OCI-LY7 (cell line): ENCODE measurements at regions not wholly inside any gene's neighbourhood (a gene's known extent, or its start where the extent isn't known, plus 50 kb on each side); places are given as distances from the start of the nearest gene placed in this dataset.

Experiments used
- BruUV-seq: library from RNA; stranded (reverse); fragments of 400-500 nt; replicated peaks from 2 replicates; lab custom pipeline; 2021; lab: Mats Ljungman, UMichigan
- CTCF ChIA-PET: fragments of 300-600 bp; sonication (Branson Sonifier 250); formaldehyde crosslinking; loops from one replicate; lab custom pipeline; 2022; ENCODE audit warnings: antibody characterized with exemption; ENCODE audit not compliant: unreplicated experiment; lab: Charles Lee
- POLR2A ChIA-PET: fragments of 300-600 bp; sonication (Branson Sonifier 250); formaldehyde crosslinking; loops from one replicate; lab custom pipeline; 2022; ENCODE audit warnings: antibody characterized with exemption; lab: Charles Lee
- DNase-seq: peaks from one replicate; pipeline ENCODE4 v3.0.0-alpha.2; 2015; ENCODE audit warnings: low spot score
- H2AFZ ChIP-seq: fragments of 200-600 bp; sonication (generic), shearing (Covaris generic); 2 replicates; pipeline ENCODE4 v1.6.1; 2014; ENCODE audit warnings: mild to moderate bottlenecking, antibody characterized with exemption, low read length, moderate library complexity
- H3K27ac ChIP-seq: fragments of 200-600 bp; sonication (generic); 2 replicates; pipeline ENCODE4 v1.5.1; 2014; ENCODE audit warnings: mixed run types, low read depth, mild to moderate bottlenecking, moderate library complexity, low read length, inconsistent platforms; ENCODE audit not compliant: poor library complexity, severe bottlenecking
- H3K36me3 ChIP-seq: fragments of 200-600 bp; sonication (generic); 2 replicates; pipeline ENCODE4 v1.6.1; 2014; ENCODE audit warnings: mild to moderate bottlenecking, antibody characterized with exemption, low read length, moderate library complexity, mixed read lengths; ENCODE audit not compliant: insufficient read depth
- H3K4me1 ChIP-seq: fragments of 200-600 bp; sonication (generic); 2 replicates; pipeline ENCODE4 v1.5.1; 2014; ENCODE audit warnings: mild to moderate bottlenecking, low read length; ENCODE audit not compliant: insufficient read depth, poor library complexity, severe bottlenecking
- H3K4me2 ChIP-seq: fragments of 200-600 bp; sonication (generic); 2 replicates; pipeline ENCODE4 v1.6.1; 2014; ENCODE audit warnings: mild to moderate bottlenecking, low read length
- H3K4me3 ChIP-seq: fragments of 200-600 bp; sonication (generic); 2 replicates; pipeline ENCODE4 v1.5.1; 2014; ENCODE audit warnings: mild to moderate bottlenecking, low read depth, low read length; ENCODE audit not compliant: poor library complexity, severe bottlenecking
- H3K79me2 ChIP-seq: fragments of 200-600 bp; sonication (generic); 2 replicates; pipeline ENCODE4 v1.6.1; 2016; ENCODE audit warnings: low read depth, mild to moderate bottlenecking, low read length, moderate library complexity, mixed read lengths; ENCODE audit not compliant: insufficient read depth
- H3K9me2 ChIP-seq: fragments of 200-600 bp; sonication (generic); 2 replicates; pipeline ENCODE4 v1.6.1; 2016; ENCODE audit warnings: mild to moderate bottlenecking, low read length, mixed read lengths; ENCODE audit not compliant: insufficient read depth
- H3K9me3 ChIP-seq: fragments of 200-600 bp; sonication (generic); 2 replicates; pipeline ENCODE4 v1.6.1; 2014; ENCODE audit warnings: mild to moderate bottlenecking, mixed run types, low read length, mixed read lengths
- H4K20me1 ChIP-seq: fragments of 200-600 bp; sonication (generic); 2 replicates; pipeline ENCODE4 v1.6.1; 2014; ENCODE audit warnings: mild to moderate bottlenecking, antibody characterized with exemption, low read length, moderate library complexity, mixed read lengths; ENCODE audit not compliant: insufficient read depth
- EZH2phosphoT487 ChIP-seq: fragments of 200-600 bp; sonication (generic); IDR thresholded peaks from 2 replicates; pipeline ENCODE4 v1.6.1; 2018; ENCODE audit warnings: low read depth, borderline replicate concordance, mild to moderate bottlenecking, mixed run types, antibody characterized with exemption, low read length, moderate library complexity, mixed read lengths
- intact Hi-C: fragments of 100-400 bp; cut with micrococcal nuclease; formaldehyde crosslinking; loops from one replicate; pipeline ENCODE4 v1.10.0; 2022; ENCODE audit not compliant: unreplicated experiment
- TF ChIP-seq, protein P1 (sequence below): fragments of 200-600 bp; sonication (generic); conservative IDR thresholded peaks from 2 replicates; pipeline ENCODE4 v1.5.1; 2014; ENCODE audit warnings: mild to moderate bottlenecking, antibody characterized with exemption, low read length, moderate library complexity, mixed read lengths

DNA sequence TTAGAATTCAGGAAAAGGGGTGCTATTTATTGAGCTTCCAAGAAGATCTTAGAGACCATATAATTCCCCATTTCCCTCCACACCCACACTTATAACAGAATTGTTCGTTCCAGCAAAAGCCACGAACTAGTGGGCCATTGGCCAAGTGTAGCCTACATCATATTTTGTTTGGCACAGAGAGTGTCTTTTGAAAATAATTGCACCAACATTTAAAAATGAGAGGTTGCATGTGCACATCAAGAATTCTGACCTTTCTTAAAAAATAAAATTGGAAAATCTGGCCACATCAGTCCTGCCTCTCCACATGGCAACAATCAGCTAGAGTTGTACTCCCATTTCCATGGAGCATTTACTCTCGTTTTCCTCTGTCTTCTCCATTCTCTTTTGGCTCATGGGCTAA lies 655.5 kb upstream of the FANCL start:
- POLR2A ChIA-PET, result interaction anchor here (0.6 kb wide), 1 partner anchor 661 kb away, joined by 3 read pairs; no protein-coding TSS in a partner anchor
- no TSS peak for BruUV-seq

DNA sequence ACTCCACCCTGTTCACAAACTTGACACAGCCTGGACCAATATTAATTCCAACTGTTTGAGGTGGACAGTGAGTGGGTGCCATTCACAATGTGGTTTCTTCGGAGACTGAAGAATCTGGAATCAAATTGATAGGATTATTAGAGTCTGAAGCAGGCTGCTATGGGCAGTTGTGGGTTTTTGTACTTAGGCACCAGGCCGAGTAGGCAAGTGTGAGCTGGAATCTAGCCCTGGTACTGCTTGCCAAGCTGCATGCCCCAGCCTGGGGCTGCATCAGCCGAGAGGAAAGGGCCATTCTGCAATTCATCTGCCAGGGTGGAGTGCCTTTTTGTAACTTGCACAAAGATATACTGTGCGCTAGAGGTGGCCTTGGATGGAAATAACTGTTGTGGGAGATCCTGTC lies 654.7 kb upstream of the FANCL start:
- ChIA-PET POLR2A (interaction anchor here (0.6 kb wide), 1 partner anchor 660 kb away, joined by 3 read pairs; no protein-coding TSS in a partner anchor), CTCF (no interaction called here)
- H3K79me2 ChIP-seq, result no peaks in the 10 kb centered on the region
- intact Hi-C loops, result no loop called here
- H2AFZ ChIP-seq, result no peak overlapping the region
- no peaks in the 10 kb centered on the region for H4K20me1 ChIP-seq
- H3K27ac ChIP-seq, result no peak overlapping the region
- DNase-seq, result no peak
- no peak overlapping the region for H3K4me3 ChIP-seq
- no peak overlapping the region for H3K4me2 ChIP-seq
- H3K9me2 ChIP-seq, result no peaks in the 10 kb centered on the region
- no TSS peak for BruUV-seq
- H3K36me3 ChIP-seq, result no peaks in the 10 kb centered on the region
- H3K9me3 ChIP-seq, result no peaks in the 10 kb centered on the region
- TF ChIP-seq, protein P1, sequence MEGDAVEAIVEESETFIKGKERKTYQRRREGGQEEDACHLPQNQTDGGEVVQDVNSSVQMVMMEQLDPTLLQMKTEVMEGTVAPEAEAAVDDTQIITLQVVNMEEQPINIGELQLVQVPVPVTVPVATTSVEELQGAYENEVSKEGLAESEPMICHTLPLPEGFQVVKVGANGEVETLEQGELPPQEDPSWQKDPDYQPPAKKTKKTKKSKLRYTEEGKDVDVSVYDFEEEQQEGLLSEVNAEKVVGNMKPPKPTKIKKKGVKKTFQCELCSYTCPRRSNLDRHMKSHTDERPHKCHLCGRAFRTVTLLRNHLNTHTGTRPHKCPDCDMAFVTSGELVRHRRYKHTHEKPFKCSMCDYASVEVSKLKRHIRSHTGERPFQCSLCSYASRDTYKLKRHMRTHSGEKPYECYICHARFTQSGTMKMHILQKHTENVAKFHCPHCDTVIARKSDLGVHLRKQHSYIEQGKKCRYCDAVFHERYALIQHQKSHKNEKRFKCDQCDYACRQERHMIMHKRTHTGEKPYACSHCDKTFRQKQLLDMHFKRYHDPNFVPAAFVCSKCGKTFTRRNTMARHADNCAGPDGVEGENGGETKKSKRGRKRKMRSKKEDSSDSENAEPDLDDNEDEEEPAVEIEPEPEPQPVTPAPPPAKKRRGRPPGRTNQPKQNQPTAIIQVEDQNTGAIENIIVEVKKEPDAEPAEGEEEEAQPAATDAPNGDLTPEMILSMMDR, result no peak
- no peak for TF ChIP-seq EZH2phosphoT487
- H3K4me1 ChIP-seq, result no peaks in the 10 kb centered on the region

More for the DNA sequence above, 655.5 kb upstream of the FANCL start:
- Histone ChIP-seq H4K20me1 (no peaks in the 10 kb centered on the region), H3K4me3 (no peak overlapping the region), H3K27ac (no peak overlapping the region), H3K4me2 (no peak overlapping the region), H3K79me2 (no peaks in the 10 kb centered on the region), H3K36me3 (no peaks in the 10 kb centered on the region), H2AFZ (no peak overlapping the region), H3K9me3 (no peaks in the 10 kb centered on the region), H3K4me1 (no peaks in the 10 kb centered on the region), H3K9me2 (no peaks in the 10 kb centered on the region)
- CTCF ChIA-PET, result no interaction called here
- no peak for TF ChIP-seq EZH2phosphoT487
- TF ChIP-seq, protein P1, result no peak
- no peak for DNase-seq
- intact Hi-C loops, result no loop called here

DNA sequence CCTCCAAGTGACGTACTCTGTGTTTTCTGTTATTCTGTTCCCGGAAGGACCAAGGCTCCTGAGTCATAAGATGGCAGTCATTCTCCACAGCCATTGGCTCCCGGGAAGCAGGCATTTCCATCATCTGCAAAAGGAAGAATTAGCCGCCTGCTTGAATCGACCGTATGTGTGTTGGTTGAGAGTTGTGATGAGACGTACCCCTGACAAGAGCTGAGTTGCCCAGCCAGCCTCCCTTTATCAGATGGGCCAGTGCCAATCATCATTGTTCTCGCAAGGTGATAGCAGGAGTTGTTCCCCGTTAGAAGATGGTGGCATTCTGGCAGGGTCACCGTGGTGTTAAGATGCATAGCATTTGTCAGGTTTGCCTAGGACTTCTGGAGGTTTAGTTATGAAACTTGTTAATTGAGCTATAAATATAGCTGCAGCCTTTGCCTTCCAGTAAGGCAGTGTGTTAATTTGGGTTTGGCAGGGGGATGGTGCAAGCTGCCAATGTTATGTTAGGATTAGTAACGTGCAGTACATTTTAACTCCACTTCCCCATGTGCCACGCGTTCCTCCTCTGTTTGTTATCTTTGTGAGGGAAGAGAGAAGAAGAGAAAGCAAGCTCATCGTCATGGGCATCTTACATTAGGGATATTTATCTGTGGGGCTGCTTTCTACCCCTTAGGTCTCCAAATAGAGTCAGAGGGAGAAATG lies 652.7 kb upstream of the FANCL start:
- H3K9me3 ChIP-seq, result no peaks in the 10 kb centered on the region
- no peaks in the 10 kb centered on the region for H3K4me1 ChIP-seq
- H4K20me1 ChIP-seq, result no peaks in the 10 kb centered on the region
- ChIA-PET POLR2A (no interaction called here), CTCF (no interaction called here)
- intact Hi-C loops, result no loop called here
- no peak for DNase-seq
- no peak for TF ChIP-seq EZH2phosphoT487
- TF ChIP-seq, protein P1, result no peak
- no TSS peak for BruUV-seq
- H3K36me3 ChIP-seq, result no peaks in the 10 kb centered on the region
- H3K4me2 ChIP-seq, result no peak overlapping the region
- H3K9me2 ChIP-seq, result no peaks in the 10 kb centered on the region
- H3K79me2 ChIP-seq, result no peaks in the 10 kb centered on the region
- no peak overlapping the region for H3K27ac ChIP-seq
- no peak overlapping the region for H2AFZ ChIP-seq
- no peak overlapping the region for H3K4me3 ChIP-seq
